GM23338 (cell line): ENCODE measurements at regions not wholly inside any gene's neighbourhood (a gene's known extent, or its start where the extent isn't known, plus 50 kb on each side); places are given as distances from the start of the nearest gene placed in this dataset.

Experiments used
- ATAC-seq: fragments of 200-7000 bp; cut with Tn5 transposase; 3 replicates; pipeline ENCODE4 v1.9.1; 2020
- DNase-seq: peaks from one replicate; pipeline ENCODE4 v3.0.0-alpha.2; 2015; ENCODE audit warnings: low spot score
- H2AFZ ChIP-seq: fragments of 200-600 bp; sonication (generic); 2 replicates; pipeline ENCODE4 v1.8.0; 2016; ENCODE audit warnings: antibody characterized with exemption, mild to moderate bottlenecking, moderate library complexity
- H3F3A ChIP-seq: fragments of 200-600 bp; sonication (generic); replicated peaks from 2 replicates; pipeline ENCODE4 v1.8.0; 2017; ENCODE audit warnings: antibody characterized with exemption, mixed run types, low read depth
- H3K27ac ChIP-seq: fragments of 200-600 bp; sonication (generic); 2 replicates; pipeline ENCODE4 v1.6.1; 2016; ENCODE audit warnings: low read depth
- H3K27me3 ChIP-seq: fragments of 200-600 bp; sonication (generic); 2 replicates; pipeline ENCODE4 v1.8.0; 2016; ENCODE audit warnings: mild to moderate bottlenecking, mixed run types, moderate library complexity; ENCODE audit not compliant: insufficient read depth
- H3K36me3 ChIP-seq: fragments of 200-600 bp; sonication (generic); 2 replicates; pipeline ENCODE4 v1.8.0; 2016; ENCODE audit warnings: mild to moderate bottlenecking; ENCODE audit not compliant: insufficient read depth
- H3K4me1 ChIP-seq: fragments of 200-600 bp; sonication (generic); 2 replicates; pipeline ENCODE4 v1.8.0; 2016; ENCODE audit warnings: mild to moderate bottlenecking, moderate library complexity; ENCODE audit not compliant: insufficient read depth
- H3K4me2 ChIP-seq: fragments of 200-600 bp; sonication (generic); 2 replicates; pipeline ENCODE4 v1.7.1; 2017; ENCODE audit warnings: mixed run types
- H3K4me3 ChIP-seq: fragments of 200-600 bp; sonication (generic); 2 replicates; pipeline ENCODE4 v1.6.1; 2016; ENCODE audit warnings: mixed run types
- H3K79me2 ChIP-seq: fragments of 200-600 bp; sonication (generic); replicated peaks from 2 replicates; pipeline ENCODE4 v1.8.0; 2017; ENCODE audit warnings: mild to moderate bottlenecking; ENCODE audit not compliant: insufficient read depth
- H3K9me2 ChIP-seq: fragments of 200-600 bp; sonication (generic); 2 replicates; pipeline ENCODE4 v1.8.0; 2017; ENCODE audit not compliant: insufficient read depth
- H4K20me1 ChIP-seq: fragments of 200-600 bp; sonication (generic); replicated peaks from 2 replicates; pipeline ENCODE4 v1.8.0; 2017; ENCODE audit warnings: mild to moderate bottlenecking; ENCODE audit not compliant: insufficient read depth
- H3K27ac Mint-ChIP-seq: 2 replicates; pipeline ENCODE4 v1.8.0; 2020; ENCODE audit warnings: inconsistent platforms, mild to moderate bottlenecking, moderate library complexity, mixed read lengths
- H3K27me3 Mint-ChIP-seq: 3 replicates; pipeline ENCODE4 v1.8.0; 2022; ENCODE audit warnings: low read depth, mild to moderate bottlenecking, moderate library complexity, mixed read lengths, inconsistent platforms; ENCODE audit not compliant: insufficient read depth, poor library complexity
- H3K36me3 Mint-ChIP-seq: 3 replicates; pipeline ENCODE4 v1.8.0; 2021; ENCODE audit warnings: low read depth, mild to moderate bottlenecking, inconsistent platforms, moderate library complexity, mixed read lengths
- H3K4me1 Mint-ChIP-seq: 3 replicates; pipeline ENCODE4 v1.8.0; 2020; ENCODE audit warnings: mild to moderate bottlenecking, inconsistent platforms, mixed read lengths
- H3K4me3 Mint-ChIP-seq: 3 replicates; pipeline ENCODE4 v1.8.0; 2021; ENCODE audit warnings: moderate library complexity, mild to moderate bottlenecking, inconsistent platforms, mixed read lengths
- H3K9me3 Mint-ChIP-seq: 3 replicates; pipeline ENCODE4 v1.8.0; 2020; ENCODE audit warnings: moderate library complexity, mild to moderate bottlenecking, inconsistent platforms, mixed read lengths
- CREB1 ChIP-seq: fragments of 250-450 bp; sonication (Bioruptor Pico); IDR thresholded peaks from 2 replicates; pipeline ENCODE4 v1.5.0; 2020; ENCODE audit warnings: low read depth, mild to moderate bottlenecking, moderate library complexity
- EZH2 ChIP-seq: fragments of 200-600 bp; sonication (generic); IDR thresholded peaks from one replicate; pipeline ENCODE4 v1.8.0; 2017; ENCODE audit warnings: antibody characterized with exemption, mild to moderate bottlenecking, low read depth; ENCODE audit not compliant: unreplicated experiment
- EZH2phosphoT487 ChIP-seq: fragments of 200-600 bp; sonication (generic); IDR thresholded peaks from one replicate; pipeline ENCODE4 v1.8.1; 2018; ENCODE audit warnings: antibody characterized with exemption; ENCODE audit not compliant: unreplicated experiment
- NANOG ChIP-seq: IDR thresholded peaks from 2 replicates; pipeline ENCODE4 v1.6.1; 2016; ENCODE audit warnings: antibody characterized with exemption, borderline replicate concordance
- STAT1 ChIP-seq: IDR thresholded peaks from one replicate; pipeline ENCODE4 v1.6.1; 2016; ENCODE audit warnings: antibody characterized with exemption; ENCODE audit not compliant: unreplicated experiment
- ZNF114 ChIP-seq: fragments of 250-450 bp; sonication (Bioruptor Pico); IDR thresholded peaks from 2 replicates; pipeline ENCODE4 v1.5.0; 2020; ENCODE audit warnings: mild to moderate bottlenecking, moderate library complexity
- ZNF331 ChIP-seq: fragments of 250-450 bp; sonication (Bioruptor Pico); IDR thresholded peaks from 2 replicates; pipeline ENCODE4 v1.5.0; 2020; ENCODE audit warnings: low read depth, mild to moderate bottlenecking, moderate library complexity
- TF ChIP-seq, protein P1 (sequence below): IDR thresholded peaks from 2 replicates; pipeline ENCODE4 v1.6.1; 2016; ENCODE audit warnings: antibody characterized with exemption
- TF ChIP-seq, protein P2 (sequence below): fragments of 250-450 bp; sonication (Bioruptor Pico); IDR thresholded peaks from 2 replicates; pipeline ENCODE4 v1.5.0; 2020; ENCODE audit warnings: mild to moderate bottlenecking, moderate library complexity
- TF ChIP-seq, protein P3 (sequence below), 2 experiments: fragments of 200-600 bp in 1 of 2; sonication (generic) in 1 of 2; conservative IDR thresholded peaks; 2 replicates each; pipeline versions ENCODE4 v1.5.1 to v1.6.1; 2016 to 2017; ENCODE audit warnings: antibody characterized with exemption in 2 of 2, low read depth in 2 of 2, mild to moderate bottlenecking in 2 of 2, moderate library complexity in 1 of 2
- TF ChIP-seq, protein P4 (sequence below): IDR thresholded peaks from one replicate; pipeline ENCODE4 v1.6.1; 2018; ENCODE audit warnings: antibody characterized with exemption; ENCODE audit not compliant: unreplicated experiment

DNA sequence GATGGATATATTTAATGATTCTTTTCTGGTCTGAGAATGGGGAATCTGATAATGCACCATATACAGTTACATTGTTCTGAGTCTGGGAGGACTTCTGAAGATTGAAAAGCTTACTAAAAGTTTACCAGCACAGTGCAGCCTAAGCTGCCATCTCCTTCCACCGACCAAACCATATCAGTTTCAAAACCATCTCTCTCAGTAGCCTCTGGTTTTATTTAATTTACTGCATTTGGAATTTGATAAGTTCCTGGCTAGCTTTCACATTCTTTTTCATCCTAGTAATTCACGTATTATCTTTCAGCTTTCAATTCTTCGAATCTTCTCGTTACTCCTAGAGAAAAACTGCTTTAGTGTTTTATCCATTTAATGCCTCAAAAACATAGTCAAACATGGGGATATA, 181.4 kb upstream of the HCCS start (continued):
- TF ChIP-seq EZH2 (no peak), EZH2phosphoT487 (no peak)
- TF ChIP-seq, protein P1, sequence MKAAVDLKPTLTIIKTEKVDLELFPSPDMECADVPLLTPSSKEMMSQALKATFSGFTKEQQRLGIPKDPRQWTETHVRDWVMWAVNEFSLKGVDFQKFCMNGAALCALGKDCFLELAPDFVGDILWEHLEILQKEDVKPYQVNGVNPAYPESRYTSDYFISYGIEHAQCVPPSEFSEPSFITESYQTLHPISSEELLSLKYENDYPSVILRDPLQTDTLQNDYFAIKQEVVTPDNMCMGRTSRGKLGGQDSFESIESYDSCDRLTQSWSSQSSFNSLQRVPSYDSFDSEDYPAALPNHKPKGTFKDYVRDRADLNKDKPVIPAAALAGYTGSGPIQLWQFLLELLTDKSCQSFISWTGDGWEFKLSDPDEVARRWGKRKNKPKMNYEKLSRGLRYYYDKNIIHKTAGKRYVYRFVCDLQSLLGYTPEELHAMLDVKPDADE: no peak

DNA sequence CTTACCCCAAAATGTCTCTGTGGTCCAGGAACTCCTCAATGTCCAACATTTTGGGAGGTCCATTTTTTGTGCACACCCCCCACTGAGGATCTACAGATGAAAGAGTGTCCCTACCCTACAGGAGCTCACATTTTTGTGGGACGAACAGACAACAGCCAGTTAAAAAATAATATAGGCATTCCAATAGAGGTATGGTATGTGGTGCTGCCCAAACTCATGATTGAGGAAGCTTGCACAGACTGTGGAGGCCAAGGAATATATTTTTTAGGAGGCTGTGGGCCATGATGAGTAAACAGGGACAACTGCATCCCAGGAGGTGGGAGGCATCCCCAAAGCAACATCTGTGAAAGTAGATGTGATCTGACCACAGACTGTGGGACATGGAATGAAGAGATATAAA, 181.0 kb upstream of the HCCS start:
- peaks cover 5% of the 10 kb centered on the region; the same call in 1 of the 3 replicates for H3K9me3 Mint-ChIP-seq
- no peak overlapping the region for H3K4me3 Mint-ChIP-seq
- Histone ChIP-seq H3F3A (no peaks in the 10 kb centered on the region), H3K36me3 (no peaks in the 10 kb centered on the region), H3K27me3 (no peaks in the 10 kb centered on the region), H4K20me1 (no peaks in the 10 kb centered on the region), H3K4me1 (no peaks in the 10 kb centered on the region), H3K4me3 (no peak overlapping the region), H3K79me2 (no peaks in the 10 kb centered on the region), H2AFZ (no peak overlapping the region), H3K27ac (no peak overlapping the region), H3K4me2 (no peak overlapping the region), H3K9me2 (no peaks in the 10 kb centered on the region)
- DNase-seq (no peak), ATAC-seq (no peak)
- H3K27ac Mint-ChIP-seq: no peak overlapping the region
- TF ChIP-seq, protein P2, sequence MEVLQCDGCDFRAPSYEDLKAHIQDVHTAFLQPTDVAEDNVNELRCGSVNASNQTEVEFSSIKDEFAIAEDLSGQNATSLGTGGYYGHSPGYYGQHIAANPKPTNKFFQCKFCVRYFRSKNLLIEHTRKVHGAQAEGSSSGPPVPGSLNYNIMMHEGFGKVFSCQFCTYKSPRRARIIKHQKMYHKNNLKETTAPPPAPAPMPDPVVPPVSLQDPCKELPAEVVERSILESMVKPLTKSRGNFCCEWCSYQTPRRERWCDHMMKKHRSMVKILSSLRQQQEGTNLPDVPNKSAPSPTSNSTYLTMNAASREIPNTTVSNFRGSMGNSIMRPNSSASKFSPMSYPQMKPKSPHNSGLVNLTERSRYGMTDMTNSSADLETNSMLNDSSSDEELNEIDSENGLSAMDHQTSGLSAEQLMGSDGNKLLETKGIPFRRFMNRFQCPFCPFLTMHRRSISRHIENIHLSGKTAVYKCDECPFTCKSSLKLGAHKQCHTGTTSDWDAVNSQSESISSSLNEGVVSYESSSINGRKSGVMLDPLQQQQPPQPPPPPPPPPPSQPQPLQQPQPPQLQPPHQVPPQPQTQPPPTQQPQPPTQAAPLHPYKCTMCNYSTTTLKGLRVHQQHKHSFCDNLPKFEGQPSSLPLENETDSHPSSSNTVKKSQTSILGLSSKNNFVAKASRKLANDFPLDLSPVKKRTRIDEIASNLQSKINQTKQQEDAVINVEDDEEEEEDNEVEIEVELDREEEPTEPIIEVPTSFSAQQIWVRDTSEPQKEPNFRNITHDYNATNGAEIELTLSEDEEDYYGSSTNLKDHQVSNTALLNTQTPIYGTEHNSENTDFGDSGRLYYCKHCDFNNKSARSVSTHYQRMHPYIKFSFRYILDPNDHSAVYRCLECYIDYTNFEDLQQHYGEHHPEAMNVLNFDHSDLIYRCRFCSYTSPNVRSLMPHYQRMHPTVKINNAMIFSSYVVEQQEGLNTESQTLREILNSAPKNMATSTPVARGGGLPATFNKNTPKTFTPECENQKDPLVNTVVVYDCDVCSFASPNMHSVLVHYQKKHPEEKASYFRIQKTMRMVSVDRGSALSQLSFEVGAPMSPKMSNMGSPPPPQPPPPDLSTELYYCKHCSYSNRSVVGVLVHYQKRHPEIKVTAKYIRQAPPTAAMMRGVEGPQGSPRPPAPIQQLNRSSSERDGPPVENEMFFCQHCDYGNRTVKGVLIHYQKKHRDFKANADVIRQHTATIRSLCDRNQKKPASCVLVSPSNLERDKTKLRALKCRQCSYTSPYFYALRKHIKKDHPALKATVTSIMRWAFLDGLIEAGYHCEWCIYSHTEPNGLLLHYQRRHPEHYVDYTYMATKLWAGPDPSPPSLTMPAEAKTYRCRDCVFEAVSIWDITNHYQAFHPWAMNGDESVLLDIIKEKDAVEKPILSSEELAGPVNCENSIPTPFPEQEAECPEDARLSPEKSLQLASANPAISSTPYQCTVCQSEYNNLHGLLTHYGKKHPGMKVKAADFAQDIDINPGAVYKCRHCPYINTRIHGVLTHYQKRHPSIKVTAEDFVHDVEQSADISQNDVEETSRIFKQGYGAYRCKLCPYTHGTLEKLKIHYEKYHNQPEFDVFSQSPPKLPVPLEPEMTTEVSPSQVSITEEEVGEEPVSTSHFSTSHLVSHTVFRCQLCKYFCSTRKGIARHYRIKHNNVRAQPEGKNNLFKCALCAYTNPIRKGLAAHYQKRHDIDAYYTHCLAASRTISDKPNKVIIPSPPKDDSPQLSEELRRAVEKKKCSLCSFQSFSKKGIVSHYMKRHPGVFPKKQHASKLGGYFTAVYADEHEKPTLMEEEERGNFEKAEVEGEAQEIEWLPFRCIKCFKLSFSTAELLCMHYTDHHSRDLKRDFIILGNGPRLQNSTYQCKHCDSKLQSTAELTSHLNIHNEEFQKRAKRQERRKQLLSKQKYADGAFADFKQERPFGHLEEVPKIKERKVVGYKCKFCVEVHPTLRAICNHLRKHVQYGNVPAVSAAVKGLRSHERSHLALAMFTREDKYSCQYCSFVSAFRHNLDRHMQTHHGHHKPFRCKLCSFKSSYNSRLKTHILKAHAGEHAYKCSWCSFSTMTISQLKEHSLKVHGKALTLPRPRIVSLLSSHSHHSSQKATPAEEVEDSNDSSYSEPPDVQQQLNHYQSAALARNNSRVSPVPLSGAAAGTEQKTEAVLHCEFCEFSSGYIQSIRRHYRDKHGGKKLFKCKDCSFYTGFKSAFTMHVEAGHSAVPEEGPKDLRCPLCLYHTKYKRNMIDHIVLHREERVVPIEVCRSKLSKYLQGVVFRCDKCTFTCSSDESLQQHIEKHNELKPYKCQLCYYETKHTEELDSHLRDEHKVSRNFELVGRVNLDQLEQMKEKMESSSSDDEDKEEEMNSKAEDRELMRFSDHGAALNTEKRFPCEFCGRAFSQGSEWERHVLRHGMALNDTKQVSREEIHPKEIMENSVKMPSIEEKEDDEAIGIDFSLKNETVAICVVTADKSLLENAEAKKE (CRISPR knock-in tag): no peak
- no peak for TF ChIP-seq ZNF331 (CRISPR knock-in tag)
- no peak for TF ChIP-seq CREB1 (CRISPR knock-in tag)
- TF ChIP-seq EZH2phosphoT487: no peak
- TF ChIP-seq NANOG: no peak
- TF ChIP-seq ZNF114 (CRISPR knock-in tag): no peak
- TF ChIP-seq, protein P3, sequence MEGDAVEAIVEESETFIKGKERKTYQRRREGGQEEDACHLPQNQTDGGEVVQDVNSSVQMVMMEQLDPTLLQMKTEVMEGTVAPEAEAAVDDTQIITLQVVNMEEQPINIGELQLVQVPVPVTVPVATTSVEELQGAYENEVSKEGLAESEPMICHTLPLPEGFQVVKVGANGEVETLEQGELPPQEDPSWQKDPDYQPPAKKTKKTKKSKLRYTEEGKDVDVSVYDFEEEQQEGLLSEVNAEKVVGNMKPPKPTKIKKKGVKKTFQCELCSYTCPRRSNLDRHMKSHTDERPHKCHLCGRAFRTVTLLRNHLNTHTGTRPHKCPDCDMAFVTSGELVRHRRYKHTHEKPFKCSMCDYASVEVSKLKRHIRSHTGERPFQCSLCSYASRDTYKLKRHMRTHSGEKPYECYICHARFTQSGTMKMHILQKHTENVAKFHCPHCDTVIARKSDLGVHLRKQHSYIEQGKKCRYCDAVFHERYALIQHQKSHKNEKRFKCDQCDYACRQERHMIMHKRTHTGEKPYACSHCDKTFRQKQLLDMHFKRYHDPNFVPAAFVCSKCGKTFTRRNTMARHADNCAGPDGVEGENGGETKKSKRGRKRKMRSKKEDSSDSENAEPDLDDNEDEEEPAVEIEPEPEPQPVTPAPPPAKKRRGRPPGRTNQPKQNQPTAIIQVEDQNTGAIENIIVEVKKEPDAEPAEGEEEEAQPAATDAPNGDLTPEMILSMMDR (conservative IDR thresholded peaks at IDR 0.05; ENCODE audit: low read depth in 2 of 2): no peak
- TF ChIP-seq, protein P4, sequence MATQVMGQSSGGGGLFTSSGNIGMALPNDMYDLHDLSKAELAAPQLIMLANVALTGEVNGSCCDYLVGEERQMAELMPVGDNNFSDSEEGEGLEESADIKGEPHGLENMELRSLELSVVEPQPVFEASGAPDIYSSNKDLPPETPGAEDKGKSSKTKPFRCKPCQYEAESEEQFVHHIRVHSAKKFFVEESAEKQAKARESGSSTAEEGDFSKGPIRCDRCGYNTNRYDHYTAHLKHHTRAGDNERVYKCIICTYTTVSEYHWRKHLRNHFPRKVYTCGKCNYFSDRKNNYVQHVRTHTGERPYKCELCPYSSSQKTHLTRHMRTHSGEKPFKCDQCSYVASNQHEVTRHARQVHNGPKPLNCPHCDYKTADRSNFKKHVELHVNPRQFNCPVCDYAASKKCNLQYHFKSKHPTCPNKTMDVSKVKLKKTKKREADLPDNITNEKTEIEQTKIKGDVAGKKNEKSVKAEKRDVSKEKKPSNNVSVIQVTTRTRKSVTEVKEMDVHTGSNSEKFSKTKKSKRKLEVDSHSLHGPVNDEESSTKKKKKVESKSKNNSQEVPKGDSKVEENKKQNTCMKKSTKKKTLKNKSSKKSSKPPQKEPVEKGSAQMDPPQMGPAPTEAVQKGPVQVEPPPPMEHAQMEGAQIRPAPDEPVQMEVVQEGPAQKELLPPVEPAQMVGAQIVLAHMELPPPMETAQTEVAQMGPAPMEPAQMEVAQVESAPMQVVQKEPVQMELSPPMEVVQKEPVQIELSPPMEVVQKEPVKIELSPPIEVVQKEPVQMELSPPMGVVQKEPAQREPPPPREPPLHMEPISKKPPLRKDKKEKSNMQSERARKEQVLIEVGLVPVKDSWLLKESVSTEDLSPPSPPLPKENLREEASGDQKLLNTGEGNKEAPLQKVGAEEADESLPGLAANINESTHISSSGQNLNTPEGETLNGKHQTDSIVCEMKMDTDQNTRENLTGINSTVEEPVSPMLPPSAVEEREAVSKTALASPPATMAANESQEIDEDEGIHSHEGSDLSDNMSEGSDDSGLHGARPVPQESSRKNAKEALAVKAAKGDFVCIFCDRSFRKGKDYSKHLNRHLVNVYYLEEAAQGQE: no peak
- TF ChIP-seq, protein P1: no peak
- no peak for TF ChIP-seq STAT1
- peaks cover 2% of the 10 kb centered on the region for H3K27me3 Mint-ChIP-seq
- no peaks in the 10 kb centered on the region for H3K4me1 Mint-ChIP-seq
- H3K36me3 Mint-ChIP-seq: no peaks in the 10 kb centered on the region; the same call in 2 of the 3 replicates
